ENCODE measurements at regions not wholly inside any gene's neighbourhood (a gene's known extent, or its start where the extent isn't known, plus 50 kb on each side); places are given as distances from the start of the nearest gene placed in this dataset.

DNA sequence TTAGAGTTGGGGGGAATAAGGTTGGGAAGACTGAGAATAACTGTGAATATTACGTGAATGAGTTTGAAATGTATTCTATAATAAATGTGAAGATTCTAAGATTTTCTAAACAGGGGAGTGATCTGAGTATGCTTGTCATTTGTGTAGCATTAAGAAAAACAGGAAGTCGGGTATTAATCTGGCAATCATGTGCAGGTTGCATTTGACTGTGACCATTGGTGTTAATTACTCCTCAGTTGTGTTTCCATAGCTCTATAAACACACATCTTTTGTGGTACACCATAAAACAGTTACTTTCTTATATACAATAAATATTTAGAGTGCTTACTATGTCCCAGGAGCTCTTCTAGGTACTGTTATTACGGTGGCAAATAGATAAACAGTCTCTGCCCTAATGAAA, 434.4 kb upstream of the PDE3A start:
- TF ChIP-seq, protein P1, sequence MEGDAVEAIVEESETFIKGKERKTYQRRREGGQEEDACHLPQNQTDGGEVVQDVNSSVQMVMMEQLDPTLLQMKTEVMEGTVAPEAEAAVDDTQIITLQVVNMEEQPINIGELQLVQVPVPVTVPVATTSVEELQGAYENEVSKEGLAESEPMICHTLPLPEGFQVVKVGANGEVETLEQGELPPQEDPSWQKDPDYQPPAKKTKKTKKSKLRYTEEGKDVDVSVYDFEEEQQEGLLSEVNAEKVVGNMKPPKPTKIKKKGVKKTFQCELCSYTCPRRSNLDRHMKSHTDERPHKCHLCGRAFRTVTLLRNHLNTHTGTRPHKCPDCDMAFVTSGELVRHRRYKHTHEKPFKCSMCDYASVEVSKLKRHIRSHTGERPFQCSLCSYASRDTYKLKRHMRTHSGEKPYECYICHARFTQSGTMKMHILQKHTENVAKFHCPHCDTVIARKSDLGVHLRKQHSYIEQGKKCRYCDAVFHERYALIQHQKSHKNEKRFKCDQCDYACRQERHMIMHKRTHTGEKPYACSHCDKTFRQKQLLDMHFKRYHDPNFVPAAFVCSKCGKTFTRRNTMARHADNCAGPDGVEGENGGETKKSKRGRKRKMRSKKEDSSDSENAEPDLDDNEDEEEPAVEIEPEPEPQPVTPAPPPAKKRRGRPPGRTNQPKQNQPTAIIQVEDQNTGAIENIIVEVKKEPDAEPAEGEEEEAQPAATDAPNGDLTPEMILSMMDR (IDR thresholded peaks at IDR 0.05) = no peak
- no peak for TF ChIP-seq POLR2A (IDR thresholded peaks at IDR 0.05)
- no peak for TF ChIP-seq POLR2AphosphoS5 (IDR thresholded peaks at IDR 0.05; ENCODE audit: insufficient read depth in 1 of 2, low read depth in 1 of 2)
